ENCODE measurements at regions not wholly inside any gene's neighbourhood (a gene's known extent, or its start where the extent isn't known, plus 50 kb on each side); places are given as distances from the start of the nearest gene placed in this dataset.
"Not testable (repeated sequence)": the region's sequence is repeated elsewhere in the genome, so short reads cannot be mapped to it uniquely, and the experiment has no call there.

DNA sequence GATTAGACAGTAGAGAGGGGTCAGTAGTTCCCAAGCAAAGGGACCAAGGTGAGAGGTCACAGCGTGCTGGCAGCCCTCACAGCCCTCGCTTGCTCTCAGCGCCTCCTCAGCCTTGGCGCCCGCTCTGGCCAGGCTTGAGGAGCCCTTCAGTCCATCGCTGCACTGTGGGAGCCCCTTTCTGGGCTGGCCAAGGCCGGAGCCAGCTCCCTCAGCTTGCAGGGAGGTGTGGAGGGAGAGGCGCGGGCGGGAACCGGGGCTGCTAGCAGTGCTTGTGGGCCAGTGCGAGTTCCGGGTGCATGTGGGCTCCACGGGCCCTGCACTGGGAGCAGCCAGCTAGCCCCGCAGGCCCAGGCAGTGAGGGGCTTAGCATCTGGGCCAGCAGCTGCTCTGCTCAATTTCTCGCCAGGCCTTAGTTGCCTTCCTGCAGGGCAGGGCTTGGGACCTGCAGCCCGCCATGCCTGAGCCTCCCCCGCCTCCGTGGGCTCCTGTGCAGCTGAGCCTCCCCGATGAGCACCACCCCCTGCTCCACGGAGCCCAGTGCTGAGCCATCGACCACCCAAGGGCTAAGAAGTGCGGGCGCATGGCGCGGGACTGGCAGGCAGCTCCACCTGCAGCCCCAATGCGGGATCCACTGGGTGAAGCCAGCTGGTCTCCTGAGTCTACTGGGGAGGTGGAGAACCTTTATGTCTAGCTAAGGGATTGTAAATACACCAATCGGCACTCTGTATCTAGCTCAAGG, 177.0 kb downstream of the TBX18 start:
- TF ChIP-seq, protein P1, sequence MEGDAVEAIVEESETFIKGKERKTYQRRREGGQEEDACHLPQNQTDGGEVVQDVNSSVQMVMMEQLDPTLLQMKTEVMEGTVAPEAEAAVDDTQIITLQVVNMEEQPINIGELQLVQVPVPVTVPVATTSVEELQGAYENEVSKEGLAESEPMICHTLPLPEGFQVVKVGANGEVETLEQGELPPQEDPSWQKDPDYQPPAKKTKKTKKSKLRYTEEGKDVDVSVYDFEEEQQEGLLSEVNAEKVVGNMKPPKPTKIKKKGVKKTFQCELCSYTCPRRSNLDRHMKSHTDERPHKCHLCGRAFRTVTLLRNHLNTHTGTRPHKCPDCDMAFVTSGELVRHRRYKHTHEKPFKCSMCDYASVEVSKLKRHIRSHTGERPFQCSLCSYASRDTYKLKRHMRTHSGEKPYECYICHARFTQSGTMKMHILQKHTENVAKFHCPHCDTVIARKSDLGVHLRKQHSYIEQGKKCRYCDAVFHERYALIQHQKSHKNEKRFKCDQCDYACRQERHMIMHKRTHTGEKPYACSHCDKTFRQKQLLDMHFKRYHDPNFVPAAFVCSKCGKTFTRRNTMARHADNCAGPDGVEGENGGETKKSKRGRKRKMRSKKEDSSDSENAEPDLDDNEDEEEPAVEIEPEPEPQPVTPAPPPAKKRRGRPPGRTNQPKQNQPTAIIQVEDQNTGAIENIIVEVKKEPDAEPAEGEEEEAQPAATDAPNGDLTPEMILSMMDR (IDR thresholded peaks at IDR 0.05) = not testable (repeated sequence)
- not testable (repeated sequence) for TF ChIP-seq POLR2A (IDR thresholded peaks at IDR 0.05)
